SHP77 (cell line): ENCODE measurements at regions not wholly inside any gene's neighbourhood (a gene's known extent, or its start where the extent isn't known, plus 50 kb on each side); places are given as distances from the start of the nearest gene placed in this dataset.
"Not testable (repeated sequence)": the region's sequence is repeated elsewhere in the genome, so short reads cannot be mapped to it uniquely, and the experiment has no call there.

ENCODE experiments used
- DNase-seq, 2 experiments: peaks; one replicate each; lab custom pipeline; 2025; lab: John Stamatoyannopoulos, UW

DNA sequence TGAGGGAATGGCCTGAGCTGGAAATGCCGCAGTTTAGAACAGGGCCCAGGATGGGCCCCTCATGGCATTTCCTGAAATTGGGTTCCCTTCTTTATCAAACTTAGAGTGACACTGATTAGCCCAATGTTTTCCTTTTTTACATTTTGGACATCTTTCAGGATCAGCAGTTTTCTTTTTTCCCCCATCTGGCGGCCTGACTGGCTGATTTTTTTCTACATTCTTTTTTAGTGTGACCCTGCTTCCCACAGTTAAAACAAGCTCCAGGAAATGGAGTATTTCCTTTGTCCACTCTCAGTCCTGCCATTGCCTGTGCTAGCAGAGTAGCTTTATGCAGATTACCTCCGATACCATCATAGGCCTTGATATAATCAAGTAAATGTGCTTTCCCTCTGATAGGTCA lies 185.8 kb upstream of the IGF1 start:
- not testable (repeated sequence) for DNase-seq

DNA sequence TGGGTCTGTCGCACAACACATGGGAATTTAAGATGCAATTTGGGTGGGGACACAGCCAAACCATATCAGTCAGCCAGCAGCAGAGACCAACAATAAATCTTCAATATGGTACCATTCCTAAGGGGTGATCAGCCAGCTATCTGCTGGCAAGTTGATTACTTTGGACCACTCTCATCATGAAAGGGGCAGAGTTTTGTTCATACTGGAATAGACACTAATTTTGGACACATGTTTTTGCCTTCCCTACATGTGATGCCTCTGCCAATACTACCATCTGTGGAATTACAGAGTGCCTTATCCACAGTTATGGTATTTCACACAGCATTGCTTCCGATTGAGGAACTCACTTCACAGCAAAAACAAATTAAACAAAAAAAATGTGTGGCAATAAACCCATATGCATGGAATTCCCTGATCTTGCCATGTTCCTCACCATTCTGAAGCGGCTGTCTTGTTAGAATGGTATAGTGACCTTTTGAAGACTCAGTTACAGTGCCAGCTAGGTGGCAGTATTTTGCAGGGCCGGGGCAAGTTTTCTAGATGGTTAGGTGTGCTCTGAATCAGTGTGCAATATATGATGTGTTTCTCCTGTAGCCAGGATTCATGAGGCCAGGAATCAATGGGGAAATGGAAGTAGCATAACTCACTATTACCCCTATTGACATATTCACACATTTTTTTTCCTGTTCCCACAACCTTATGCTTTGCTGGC lies 179.0 kb upstream of the IGF1 start:
- DNase-seq, result no peak

DNA sequence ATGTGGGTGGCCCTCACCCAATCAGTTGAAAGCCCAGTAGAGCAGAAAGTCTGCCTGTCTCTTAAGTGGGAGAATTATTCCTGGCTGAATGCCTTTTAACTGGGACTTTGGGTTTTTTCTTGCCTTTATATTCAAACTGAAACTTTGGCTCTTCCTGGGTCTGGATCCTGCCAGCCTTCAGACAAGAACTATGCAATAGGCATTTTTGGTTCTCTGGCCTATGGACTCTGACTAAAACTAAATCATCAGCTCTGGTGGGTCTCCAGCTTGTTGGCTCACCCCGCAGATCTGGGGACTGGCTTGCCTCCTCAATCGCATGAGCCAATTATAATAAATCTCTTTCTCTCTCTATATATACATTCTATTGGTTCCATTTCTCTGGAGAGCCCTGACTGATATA lies 173.0 kb upstream of the IGF1 start:
- no peak for DNase-seq

DNA sequence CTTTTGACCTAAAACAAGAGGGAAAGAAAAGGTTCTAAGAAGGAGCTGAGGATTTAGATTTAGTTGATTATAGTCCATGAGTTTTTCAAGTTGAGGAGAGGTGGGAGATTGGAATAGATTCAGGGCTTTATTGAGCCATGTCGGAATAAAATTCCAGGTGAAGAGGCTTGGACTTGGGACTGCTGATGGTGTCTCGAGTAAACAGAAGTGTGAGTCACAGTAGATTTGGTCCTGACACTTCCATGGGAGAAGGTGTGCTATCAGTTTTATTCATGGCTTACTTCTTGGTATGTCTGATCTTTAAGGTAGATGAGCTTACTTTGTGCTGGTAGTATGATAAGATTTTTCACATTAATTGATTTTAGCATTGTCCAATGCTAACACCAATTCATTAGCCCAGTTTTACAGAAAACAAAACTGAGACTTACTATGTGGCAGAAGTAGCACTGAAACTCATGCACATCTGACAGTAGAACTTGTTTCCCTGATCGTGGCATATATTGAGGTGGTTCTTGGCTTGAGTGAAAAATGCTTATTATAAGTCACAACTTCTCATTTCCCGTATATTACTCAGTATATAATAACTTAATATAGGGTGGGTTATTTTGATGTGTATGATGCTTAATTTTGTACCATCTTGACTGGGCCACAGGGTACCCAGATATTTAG lies 172.4 kb upstream of the IGF1 start:
- DNase-seq, result no peak

DNA sequence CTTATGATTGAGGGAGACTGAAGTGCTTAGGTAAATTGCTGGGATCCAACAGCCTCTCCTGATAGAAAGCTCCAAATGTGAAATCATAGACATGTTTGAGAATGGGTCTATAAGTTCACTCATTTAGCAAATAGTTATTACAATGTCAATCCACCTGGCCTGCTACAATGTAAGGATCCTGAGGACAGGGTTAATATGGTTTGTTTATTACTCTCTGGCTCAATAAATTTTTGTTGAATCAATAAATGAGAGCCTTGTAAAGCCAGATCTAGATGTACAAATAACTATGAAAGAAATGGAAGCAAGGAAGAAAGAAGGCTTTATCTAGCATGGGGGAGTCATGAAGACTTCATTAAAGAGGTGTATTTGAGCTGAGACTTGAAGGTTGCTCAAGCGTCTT lies 165.6 kb upstream of the IGF1 start:
- DNase-seq, result no peak

DNA sequence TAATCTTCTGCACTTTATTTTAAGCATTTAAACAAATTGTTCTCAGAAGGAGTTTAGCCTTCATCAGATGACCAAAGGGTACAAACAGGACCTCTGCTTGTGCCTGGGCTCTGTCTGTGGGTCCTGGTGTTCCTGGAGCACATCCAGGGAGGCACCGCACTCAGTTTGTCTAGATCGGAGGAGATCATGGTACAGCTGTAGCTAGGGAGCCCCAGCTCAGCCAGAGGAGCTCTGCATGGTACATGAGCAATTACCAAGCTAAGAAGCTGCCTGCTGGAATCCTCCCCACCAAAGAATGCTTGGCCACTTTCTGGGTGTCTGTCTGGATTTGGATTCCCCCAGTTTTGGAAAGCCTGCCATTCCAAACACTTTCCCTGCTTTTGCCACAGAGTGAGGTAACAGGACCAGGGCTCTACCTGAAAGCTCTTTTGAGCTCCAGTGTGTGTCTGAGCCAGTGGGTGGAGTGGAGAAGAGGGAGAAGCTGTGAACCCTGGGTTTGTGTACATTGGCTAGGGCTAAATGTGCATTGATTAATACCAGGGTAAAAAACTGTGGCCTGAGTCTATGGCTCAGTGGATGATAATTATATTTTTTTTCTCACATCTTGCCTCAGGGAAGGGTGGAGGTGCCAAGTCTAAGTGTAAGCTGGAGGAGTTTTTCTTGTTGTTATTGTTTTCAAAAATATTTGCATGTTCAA lies 163.7 kb upstream of the IGF1 start:
- DNase-seq, result no peak

DNA sequence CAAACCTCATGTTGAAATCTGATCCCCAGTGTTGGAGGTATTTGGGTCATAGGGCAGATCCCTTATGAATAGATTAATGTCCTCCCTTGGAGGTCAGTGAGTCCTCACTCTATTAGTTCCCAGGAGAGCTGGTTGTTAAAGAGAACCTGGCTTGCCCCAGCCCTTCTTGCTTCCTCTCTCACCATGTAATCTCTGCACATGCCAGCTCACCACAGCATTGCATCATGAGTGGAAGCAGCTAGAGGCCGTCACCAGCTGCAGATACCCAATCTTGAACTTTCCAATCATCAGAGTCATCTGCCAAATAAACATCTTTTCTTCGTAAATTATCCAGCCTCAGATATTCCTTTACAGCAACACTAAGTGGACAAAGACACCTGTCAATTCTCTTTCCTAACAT lies 161.8 kb upstream of the IGF1 start:
- no peak for DNase-seq

DNA sequence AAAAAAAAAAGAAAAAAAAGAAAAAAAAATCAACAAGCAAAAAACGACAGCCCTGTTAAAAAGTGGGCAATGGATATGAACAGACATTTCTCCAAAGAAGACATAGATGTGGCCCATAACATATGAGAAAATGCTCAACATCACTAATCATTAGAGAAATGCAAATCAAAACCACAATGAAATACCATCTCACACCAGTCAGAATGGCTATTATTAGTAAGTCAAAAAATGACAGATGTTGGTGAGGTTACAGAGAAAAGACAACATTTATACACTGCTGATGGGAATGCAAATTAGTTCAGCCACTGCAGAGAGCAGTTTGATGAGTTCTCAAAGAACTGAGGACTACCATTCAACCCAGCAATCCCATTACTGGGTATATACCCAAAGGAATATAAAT lies 160.3 kb upstream of the IGF1 start:
- not testable (repeated sequence) for DNase-seq

DNA sequence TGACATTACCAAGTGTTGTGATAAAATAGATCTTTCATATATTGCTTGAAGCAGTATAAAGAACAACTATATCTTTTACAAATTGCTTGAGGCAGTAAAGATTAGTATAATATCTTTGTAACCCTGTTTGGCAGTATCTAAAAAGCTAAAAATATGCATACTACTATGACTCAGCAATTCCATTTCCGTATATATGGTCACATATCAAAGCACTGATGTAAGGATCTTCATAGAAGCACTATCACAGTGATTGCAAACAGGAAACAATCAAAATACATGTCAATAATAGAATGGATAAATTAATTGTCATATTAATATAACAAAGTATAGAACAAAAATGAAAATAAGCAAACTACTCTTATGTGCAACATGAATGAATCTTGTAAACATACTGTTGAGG lies 158.4 kb upstream of the IGF1 start:
- no peak for DNase-seq

DNA sequence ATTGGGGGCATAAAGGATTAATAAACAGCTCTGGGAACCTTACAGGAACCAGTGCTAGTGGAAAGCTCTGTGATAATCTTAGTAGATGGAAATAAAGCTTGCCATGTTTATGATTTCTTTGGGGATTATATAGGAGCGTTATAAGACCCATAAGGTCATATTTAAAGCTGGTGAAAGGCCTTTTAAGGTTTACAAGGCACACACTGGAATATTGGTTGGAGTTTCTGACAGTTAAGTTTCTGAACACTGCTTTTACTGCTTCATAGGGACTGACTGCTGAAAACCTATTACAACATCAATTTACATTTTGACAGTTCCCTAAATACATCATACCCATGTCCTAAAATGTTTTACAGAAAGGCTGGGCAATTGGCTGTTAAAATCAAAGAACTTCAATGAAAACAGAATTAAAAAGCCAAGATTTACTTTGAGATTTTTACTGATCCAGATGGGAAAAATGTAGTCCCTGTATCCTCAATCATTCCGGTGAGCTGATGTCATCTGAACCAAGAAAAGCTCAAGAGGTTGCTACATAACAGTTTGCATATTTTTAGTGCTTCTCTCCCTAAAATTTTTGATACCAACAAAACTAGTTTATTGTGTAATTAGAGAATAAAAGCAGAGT lies 153.7 kb upstream of the IGF1 start:
- no peak for DNase-seq

DNA sequence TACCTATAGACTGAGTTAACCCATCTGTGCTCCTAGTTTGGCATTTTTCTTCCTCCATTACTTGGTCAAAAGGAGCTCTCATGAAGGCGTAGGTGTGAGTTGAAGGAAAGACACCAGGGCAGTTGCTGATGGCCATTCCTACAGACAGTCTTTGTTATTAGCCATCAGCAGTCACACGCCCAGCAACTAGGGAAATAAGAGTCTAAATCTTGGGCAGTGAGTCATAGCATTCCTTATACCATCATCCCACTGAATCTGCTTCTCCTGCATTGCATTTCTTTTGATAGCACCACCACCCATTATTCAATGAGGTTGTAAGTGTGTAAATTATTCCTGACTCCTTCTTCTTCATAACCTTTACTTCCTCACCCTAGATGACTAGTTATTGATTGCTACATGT lies 150.9 kb upstream of the IGF1 start:
- DNase-seq, result no peak

DNA sequence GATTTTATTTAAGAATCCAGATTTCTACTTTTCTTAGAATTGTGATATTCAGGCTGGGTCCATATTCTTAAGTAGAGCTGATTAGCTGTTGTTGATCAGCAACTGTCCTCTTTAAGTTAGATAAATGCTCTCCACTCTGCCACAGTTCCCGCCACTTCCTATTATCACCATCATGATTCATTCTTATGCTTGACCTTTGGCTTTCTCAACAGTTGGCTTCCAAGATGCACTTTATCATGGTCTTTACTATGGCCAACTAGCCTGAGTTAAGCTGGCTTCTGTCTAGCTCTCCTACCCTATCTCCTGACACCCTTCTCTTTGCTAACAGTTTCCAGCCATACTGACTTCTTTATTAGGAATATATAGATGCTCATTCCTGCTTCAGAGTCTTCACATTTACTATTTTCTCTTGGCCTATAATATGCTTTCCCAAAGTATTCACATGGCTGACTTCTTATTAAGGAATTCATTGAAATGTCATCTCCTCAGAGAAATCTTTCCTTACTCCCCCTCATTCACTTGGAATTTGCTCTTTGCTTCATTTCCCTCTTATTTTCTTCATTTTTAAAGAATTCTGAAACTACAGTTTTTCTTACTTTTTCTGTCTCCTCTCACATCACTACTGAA lies 149.0 kb upstream of the IGF1 start:
- no peak for DNase-seq

DNA sequence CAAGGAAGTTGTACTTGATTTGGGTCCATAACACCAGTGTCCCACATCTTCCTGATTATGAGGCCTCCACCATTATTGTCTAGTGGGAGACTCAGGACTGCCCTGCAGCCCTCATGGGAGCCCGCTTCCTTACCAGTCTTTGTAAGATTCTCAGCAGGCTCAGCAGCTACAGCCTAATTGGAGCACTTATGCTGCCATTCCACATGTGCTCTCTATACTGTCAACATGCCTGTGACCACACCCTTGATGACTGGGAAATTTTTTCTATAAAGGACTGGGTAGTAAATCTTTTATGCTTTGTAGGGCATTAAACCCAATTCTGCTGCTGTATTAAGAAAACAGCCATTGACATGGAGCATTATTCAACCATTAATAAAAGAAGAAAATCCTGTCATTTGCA lies 145.5 kb upstream of the IGF1 start:
- DNase-seq, result no peak

DNA sequence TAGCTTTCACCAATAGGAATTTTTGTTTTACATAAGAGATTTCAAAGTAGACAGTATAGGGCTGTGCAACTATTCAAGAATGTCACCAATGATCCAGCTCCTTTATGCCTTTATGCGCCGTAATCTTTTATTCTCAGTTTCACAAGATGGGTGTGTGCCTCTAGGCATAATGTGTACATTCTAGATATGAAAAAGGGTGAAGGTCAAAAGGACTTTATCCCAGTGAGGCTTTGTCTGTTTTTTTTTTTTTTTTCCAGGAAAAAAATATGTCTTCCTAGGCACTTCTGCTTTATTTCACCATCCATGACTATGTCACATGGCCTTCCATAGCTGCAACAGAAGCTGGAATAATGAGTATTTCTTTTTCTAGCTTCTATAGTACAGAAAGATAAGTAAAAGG lies 142.3 kb upstream of the IGF1 start:
- DNase-seq, result no peak

DNA sequence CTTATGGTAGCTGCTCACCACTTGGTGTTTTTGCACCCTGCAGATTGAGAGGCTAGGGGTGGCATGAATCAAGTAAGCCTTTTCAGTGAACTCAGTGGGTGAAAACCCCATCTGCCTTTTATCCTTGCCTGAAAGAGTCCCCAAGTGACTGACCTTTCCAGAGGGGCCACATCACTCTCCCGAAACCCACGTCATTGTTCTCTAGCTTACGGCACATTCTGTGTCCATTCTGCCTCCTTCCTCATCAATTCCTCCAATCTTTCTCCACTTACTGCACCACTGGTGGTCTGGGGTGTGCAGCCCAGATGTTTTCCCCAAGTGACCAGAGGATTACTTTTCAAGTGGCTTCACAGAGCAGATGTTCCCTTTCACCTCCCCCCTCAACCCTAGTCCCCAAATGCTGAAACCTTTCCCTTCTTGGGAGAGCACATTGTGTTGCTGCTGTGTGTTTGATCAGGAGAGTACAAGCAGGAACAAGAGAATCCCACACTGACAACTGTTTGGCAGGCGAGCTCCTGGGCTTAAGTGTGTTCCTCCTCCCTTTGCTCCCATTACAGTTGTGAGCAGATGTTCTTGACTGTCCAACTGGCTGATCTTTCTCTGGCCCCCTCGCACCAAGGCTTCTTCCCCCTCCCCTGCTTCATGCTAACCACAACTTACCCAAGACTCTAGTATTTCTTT lies 138.0 kb upstream of the IGF1 start:
- DNase-seq, result no peak

DNA sequence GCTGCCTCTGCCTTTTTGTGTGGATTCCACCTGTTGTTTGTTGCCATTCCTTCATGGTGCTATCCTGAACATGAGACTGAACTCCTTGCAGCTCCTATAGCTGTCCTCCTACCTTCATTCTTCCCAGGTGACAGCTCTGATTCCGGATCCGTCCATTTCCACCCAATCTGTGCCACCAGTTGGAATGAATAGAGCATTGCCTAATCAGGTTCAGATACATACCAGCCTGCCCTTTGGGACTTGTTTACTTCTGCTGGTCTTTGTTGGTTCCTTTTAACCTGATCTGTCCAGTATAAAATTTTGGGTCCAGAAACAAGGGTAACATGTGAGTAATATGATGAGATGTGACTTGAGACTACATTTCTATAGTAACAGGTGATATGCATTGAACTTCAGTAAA lies 136.3 kb upstream of the IGF1 start:
- no peak for DNase-seq

DNA sequence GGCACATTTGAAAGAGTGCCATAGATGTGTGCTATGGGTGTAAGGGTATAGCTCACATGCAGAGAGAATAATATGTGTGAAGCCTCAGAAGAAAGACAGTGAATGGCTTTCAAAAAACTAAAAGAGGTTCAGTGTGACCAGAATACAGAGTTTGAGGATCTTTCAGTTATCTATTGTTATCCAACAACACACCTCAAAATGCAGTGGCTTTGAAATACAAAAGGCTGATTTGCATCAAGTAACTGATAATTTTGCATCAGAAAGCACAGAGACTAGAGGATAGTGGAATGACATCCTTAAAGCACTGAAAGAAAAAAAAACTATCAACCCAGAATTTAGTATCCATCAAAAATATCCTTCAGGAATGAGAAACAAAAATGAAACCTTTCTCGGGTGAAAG lies 131.6 kb upstream of the IGF1 start:
- no peak for DNase-seq

DNA sequence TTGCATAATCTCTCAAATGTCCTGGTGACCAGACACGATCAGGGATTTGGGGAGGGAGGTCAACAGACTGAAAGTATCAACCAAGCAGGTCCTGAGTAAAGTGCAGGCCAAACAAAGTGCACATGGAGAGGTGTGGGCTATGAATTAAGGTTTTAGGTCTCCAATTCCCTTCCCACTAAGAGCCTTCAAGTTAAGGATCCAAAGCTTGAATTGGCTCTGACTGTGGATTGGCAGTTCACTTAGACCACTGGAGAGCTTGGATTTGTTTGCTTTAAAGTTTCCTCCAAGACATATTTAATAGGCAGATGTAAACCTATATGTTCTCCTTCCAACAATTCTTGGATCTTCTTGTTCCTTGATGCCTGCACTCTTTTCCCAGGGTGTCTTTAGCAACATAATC lies 129.6 kb upstream of the IGF1 start:
- DNase-seq, result no peak

DNA sequence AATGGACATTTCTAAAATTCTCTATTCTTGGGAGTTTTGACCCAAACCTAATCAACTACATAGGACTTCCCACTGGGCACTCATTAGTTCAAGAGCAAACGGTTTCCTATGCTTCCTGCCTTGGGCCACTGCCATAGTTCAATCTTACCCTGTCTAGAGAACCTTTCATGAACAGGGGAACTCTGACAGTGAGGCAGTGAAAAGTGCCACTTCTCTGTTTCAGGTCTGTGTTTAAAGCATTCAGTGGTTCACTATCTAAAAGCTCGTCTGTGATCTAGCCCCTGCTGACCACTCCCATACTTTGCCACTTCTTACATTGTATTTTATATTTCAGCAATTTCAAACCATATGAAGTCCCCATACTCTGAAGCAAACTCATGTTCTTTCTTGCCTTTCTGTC lies 122.7 kb upstream of the IGF1 start:
- no peak for DNase-seq

DNA sequence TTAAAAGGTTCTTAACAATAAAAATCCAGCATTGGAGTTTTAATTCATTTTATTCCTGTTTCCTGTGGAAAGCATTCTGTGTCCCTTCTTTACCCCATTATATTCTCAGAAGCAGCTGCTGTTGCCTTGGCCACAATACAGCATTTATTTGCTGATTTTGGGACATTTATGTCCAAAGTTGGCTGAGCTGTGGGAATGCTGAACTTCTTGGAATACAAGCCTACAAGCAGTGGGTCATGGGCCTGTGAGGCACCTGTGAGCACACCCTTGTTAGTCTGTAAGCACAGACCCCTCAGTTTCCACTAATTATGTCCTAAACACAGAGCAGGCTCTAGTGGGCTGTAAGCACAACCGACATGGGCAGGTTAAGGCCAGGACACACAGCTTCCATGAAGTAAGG lies 122.2 kb upstream of the IGF1 start:
- DNase-seq, result no peak

DNA sequence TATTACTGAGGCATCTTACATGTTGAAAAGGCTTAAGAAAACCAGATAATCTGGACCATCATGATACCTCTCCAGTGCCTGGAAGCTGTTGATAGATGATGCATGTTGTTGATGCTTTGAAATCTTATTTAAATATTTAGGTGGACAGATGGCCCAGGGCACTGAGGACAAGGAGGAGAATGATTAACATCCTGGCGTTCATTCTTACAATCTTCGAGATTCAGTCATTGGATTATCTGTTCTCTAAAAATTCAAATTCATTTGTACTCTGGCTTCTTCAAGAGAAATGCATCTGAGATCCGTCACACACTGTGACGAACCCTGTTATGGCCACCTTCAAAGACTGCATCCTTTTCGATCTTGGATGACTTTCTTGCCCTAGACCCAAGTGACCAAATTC lies 121.3 kb upstream of the IGF1 start:
- DNase-seq, result no peak

DNA sequence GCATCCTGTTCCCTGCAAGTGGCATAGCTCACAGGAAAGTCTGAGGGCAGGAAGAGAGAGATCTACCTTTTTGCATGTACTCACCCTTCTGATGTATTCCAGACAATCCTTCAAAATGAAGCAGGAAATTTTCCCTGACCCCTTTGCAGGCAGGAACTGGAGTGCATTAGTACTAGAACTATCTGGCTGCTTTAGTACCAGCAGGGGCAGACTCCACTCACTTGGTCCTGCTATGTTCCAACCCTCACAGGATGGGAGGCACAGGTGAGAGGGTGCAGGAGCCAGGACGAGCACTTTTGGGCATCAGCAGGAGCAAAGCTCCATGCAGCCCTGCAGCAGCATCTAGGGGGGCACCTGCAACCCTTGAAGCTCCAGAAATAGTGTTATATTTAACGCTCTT lies 116.3 kb upstream of the IGF1 start:
- DNase-seq, result no peak
